ENCODE measurements at regions not wholly inside any gene's neighbourhood (a gene's known extent, or its start where the extent isn't known, plus 50 kb on each side); places are given as distances from the start of the nearest gene placed in this dataset.

- H3K9ac ChIP-seq (ENCODE audit: low read depth, low read length) = no peak overlapping the region
- H3K9me3 ChIP-seq (ENCODE audit: insufficient read depth, low read depth, low read length) = no peaks in the 10 kb centered on the region
- H3K27ac ChIP-seq (ENCODE audit: low read length) = no peak overlapping the region
- H3K27me3 ChIP-seq (ENCODE audit: insufficient read depth, low read length) = peaks cover 9% of the 10 kb centered on the region
- H3K36me3 ChIP-seq (ENCODE audit: insufficient read depth, low read depth, low read length) = no peaks in the 10 kb centered on the region
- H3K4me1 ChIP-seq (ENCODE audit: insufficient read depth, low read length) = no peaks in the 10 kb centered on the region
- no peak overlapping the region for H3K4me3 ChIP-seq (ENCODE audit: low read length)
Measured at GRCh38 chr1:37149296-37149695, 115.0 kb upstream of the GRIK3 start.

- Histone ChIP-seq H3K27me3 (ENCODE audit: insufficient read depth, low read length) (no peaks in the 10 kb centered on the region; the same call in 1 of the 2 replicates), H3K9me3 (ENCODE audit: insufficient read depth, low read depth, low read length) (no peaks in the 10 kb centered on the region), H3K27ac (ENCODE audit: low read length) (no peak overlapping the region), H3K36me3 (ENCODE audit: insufficient read depth, low read depth, low read length) (no peaks in the 10 kb centered on the region), H3K4me1 (ENCODE audit: insufficient read depth, low read length) (no peaks in the 10 kb centered on the region), H3K4me3 (ENCODE audit: low read length) (no peak overlapping the region), H3K9ac (ENCODE audit: low read depth, low read length) (no peak overlapping the region)
Measured at GRCh38 chr1:37150986-37151385, 116.7 kb upstream of the GRIK3 start.

DNA sequence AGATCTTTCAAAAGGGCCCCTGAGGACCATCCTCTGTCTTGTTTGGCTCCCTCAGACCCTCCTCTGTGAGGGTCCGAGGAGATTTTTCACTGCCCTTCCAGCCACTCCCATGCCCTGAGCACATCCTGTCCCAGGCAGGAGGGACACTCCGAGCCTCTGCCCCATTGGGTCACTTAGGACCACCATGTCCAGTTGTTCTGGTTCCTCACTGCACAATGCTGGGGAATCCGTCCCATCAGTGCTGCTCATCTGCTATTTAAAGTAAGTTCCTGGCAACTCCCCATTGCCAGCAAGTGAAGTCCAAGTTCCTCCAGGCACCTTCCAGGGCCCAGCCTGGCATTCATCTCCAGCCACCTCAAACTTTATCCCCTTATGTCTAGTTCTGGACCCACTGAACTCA, 117.5 kb upstream of the GRIK3 start:
- Histone ChIP-seq H3K9me3 (ENCODE audit: insufficient read depth, low read depth, low read length) (no peaks in the 10 kb centered on the region), H3K9ac (ENCODE audit: low read depth, low read length) (no peak overlapping the region), H3K27ac (ENCODE audit: low read length) (no peak overlapping the region), H3K36me3 (ENCODE audit: insufficient read depth, low read depth, low read length) (no peaks in the 10 kb centered on the region), H3K27me3 (ENCODE audit: insufficient read depth, low read length) (no peaks in the 10 kb centered on the region), H3K4me3 (ENCODE audit: low read length) (no peak overlapping the region), H3K4me1 (ENCODE audit: insufficient read depth, low read length) (no peaks in the 10 kb centered on the region)

GRCh38 chr1:37152491-37152890, 118.2 kb upstream of the GRIK3 start:
- H3K36me3 ChIP-seq (ENCODE audit: insufficient read depth, low read depth, low read length) = no peaks in the 10 kb centered on the region
- H3K4me1 ChIP-seq (ENCODE audit: insufficient read depth, low read length) = no peaks in the 10 kb centered on the region
- no peak overlapping the region for H3K27ac ChIP-seq (ENCODE audit: low read length)
- no peak overlapping the region for H3K4me3 ChIP-seq (ENCODE audit: low read length)
- no peaks in the 10 kb centered on the region for H3K9me3 ChIP-seq (ENCODE audit: insufficient read depth, low read depth, low read length)
- no peak overlapping the region for H3K9ac ChIP-seq (ENCODE audit: low read depth, low read length)
- H3K27me3 ChIP-seq (ENCODE audit: insufficient read depth, low read length) = no peaks in the 10 kb centered on the region

GRCh38 chr1:37153116-37154100, 119.1 kb upstream of the GRIK3 start:
- Histone ChIP-seq H3K27me3 (ENCODE audit: insufficient read depth, low read length) (no peaks in the 10 kb centered on the region), H3K27ac (ENCODE audit: low read length) (no peak overlapping the region), H3K36me3 (ENCODE audit: insufficient read depth, low read depth, low read length) (no peaks in the 10 kb centered on the region), H3K9me3 (ENCODE audit: insufficient read depth, low read depth, low read length) (no peaks in the 10 kb centered on the region), H3K4me1 (ENCODE audit: insufficient read depth, low read length) (no peaks in the 10 kb centered on the region), H3K4me3 (ENCODE audit: low read length) (no peak overlapping the region), H3K9ac (ENCODE audit: low read depth, low read length) (no peak overlapping the region)

- H3K27ac ChIP-seq (ENCODE audit: low read length) = no peak overlapping the region
Measured at GRCh38 chr1:37156646-37157045, 122.3 kb upstream of the GRIK3 start.

GRCh38 chr1:37157634-37158033, 123.3 kb upstream of the GRIK3 start:
- Histone ChIP-seq H3K9me3 (ENCODE audit: insufficient read depth, low read depth, low read length) (peaks cover 4% of the 10 kb centered on the region; the same call in 1 of the 2 replicates), H3K27me3 (ENCODE audit: insufficient read depth, low read length) (no peaks in the 10 kb centered on the region), H3K27ac (ENCODE audit: low read length) (no peak overlapping the region), H3K36me3 (ENCODE audit: insufficient read depth, low read depth, low read length) (no peaks in the 10 kb centered on the region), H3K4me3 (ENCODE audit: low read length) (no peak overlapping the region), H3K9ac (ENCODE audit: low read depth, low read length) (no peak overlapping the region), H3K4me1 (ENCODE audit: insufficient read depth, low read length) (no peaks in the 10 kb centered on the region)

More at GRCh38 chr1:37156646-37157045, 122.3 kb upstream of the GRIK3 start:
- no peak overlapping the region for H3K4me3 ChIP-seq (ENCODE audit: low read length)
- H3K9me3 ChIP-seq (ENCODE audit: insufficient read depth, low read depth, low read length) = no peaks in the 10 kb centered on the region
- no peaks in the 10 kb centered on the region for H3K36me3 ChIP-seq (ENCODE audit: insufficient read depth, low read depth, low read length)
- no peaks in the 10 kb centered on the region for H3K27me3 ChIP-seq (ENCODE audit: insufficient read depth, low read length)
- H3K4me1 ChIP-seq (ENCODE audit: insufficient read depth, low read length) = no peaks in the 10 kb centered on the region
- H3K9ac ChIP-seq (ENCODE audit: low read depth, low read length) = no peak overlapping the region

- no peaks in the 10 kb centered on the region for H3K4me1 ChIP-seq (ENCODE audit: insufficient read depth, low read length)
- no peak overlapping the region for H3K27ac ChIP-seq (ENCODE audit: low read length)
- H3K4me3 ChIP-seq (ENCODE audit: low read length) = no peak overlapping the region
- H3K27me3 ChIP-seq (ENCODE audit: insufficient read depth, low read length) = no peaks in the 10 kb centered on the region
- H3K9me3 ChIP-seq (ENCODE audit: insufficient read depth, low read depth, low read length) = peaks cover 4% of the 10 kb centered on the region; the same call in 1 of the 2 replicates
- no peak overlapping the region for H3K9ac ChIP-seq (ENCODE audit: low read depth, low read length)
- H3K36me3 ChIP-seq (ENCODE audit: insufficient read depth, low read depth, low read length) = no peaks in the 10 kb centered on the region
Measured at GRCh38 chr1:37158113-37158749, 123.9 kb upstream of the GRIK3 start.

DNA sequence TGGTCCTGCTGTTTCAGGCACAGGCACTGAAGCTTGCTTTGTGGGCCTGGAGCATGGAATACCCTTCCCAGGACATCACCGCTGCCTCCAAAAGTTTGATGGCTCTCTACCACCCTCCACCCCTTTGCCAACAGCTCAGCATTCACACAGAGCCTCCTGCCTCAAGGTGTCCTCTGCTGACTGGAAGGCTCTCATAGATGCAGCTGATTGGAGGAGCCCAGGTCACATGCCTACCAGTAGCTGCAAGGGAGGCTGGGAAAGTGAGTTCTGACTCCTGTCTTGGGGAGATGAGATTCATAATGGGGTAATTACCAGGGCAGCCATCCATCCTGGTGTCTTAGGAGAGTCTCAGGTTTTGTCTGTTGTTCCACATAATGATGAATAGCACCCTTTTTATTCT, 124.8 kb upstream of the GRIK3 start:
- Histone ChIP-seq H3K27ac (ENCODE audit: low read length) (no peak overlapping the region), H3K27me3 (ENCODE audit: insufficient read depth, low read length) (no peaks in the 10 kb centered on the region), H3K9ac (ENCODE audit: low read depth, low read length) (no peak overlapping the region), H3K4me1 (ENCODE audit: insufficient read depth, low read length) (no peaks in the 10 kb centered on the region), H3K4me3 (ENCODE audit: low read length) (no peak overlapping the region), H3K36me3 (ENCODE audit: insufficient read depth, low read depth, low read length) (no peaks in the 10 kb centered on the region), H3K9me3 (ENCODE audit: insufficient read depth, low read depth, low read length) (peaks cover 4% of the 10 kb centered on the region; the same call in 1 of the 2 replicates)

DNA sequence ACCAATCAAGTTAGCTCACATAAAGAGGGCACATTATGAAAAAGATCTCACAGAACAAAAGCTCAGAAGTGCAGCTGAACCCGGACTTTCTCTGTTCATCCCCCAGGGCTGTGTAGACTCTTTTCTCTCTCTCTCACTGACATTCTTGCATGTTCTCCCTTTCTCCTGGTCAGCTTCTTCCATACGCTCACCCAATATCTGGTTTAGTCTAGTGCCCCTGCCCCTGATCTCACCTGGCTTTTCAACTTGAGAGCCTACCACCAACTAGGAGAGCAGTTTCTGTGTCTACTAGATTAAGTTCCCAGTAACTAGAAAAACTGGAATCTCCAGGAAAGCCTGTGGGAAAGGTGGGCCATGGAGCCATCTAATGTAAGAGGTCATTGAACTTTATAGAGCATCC, 126.9 kb upstream of the GRIK3 start:
- H3K36me3 ChIP-seq (ENCODE audit: insufficient read depth, low read depth, low read length) = no peaks in the 10 kb centered on the region
- no peaks in the 10 kb centered on the region for H3K4me1 ChIP-seq (ENCODE audit: insufficient read depth, low read length)
- H3K9me3 ChIP-seq (ENCODE audit: insufficient read depth, low read depth, low read length) = peaks cover 4% of the 10 kb centered on the region; the same call in 1 of the 2 replicates
- no peak overlapping the region for H3K27ac ChIP-seq (ENCODE audit: low read length)
- no peak overlapping the region for H3K4me3 ChIP-seq (ENCODE audit: low read length)
- H3K9ac ChIP-seq (ENCODE audit: low read depth, low read length) = no peak overlapping the region
- no peaks in the 10 kb centered on the region for H3K27me3 ChIP-seq (ENCODE audit: insufficient read depth, low read length)

- Histone ChIP-seq H3K36me3 (ENCODE audit: insufficient read depth, low read depth, low read length) (no peaks in the 10 kb centered on the region), H3K9me3 (ENCODE audit: insufficient read depth, low read depth, low read length) (peaks cover 4% of the 10 kb centered on the region; the same call in 1 of the 2 replicates), H3K27ac (ENCODE audit: low read length) (no peak overlapping the region), H3K27me3 (ENCODE audit: insufficient read depth, low read length) (no peaks in the 10 kb centered on the region), H3K4me1 (ENCODE audit: insufficient read depth, low read length) (no peaks in the 10 kb centered on the region), H3K4me3 (ENCODE audit: low read length) (no peak overlapping the region), H3K9ac (ENCODE audit: low read depth, low read length) (no peak overlapping the region)
Measured at GRCh38 chr1:37162059-37162458, 127.7 kb upstream of the GRIK3 start.

- no peaks in the 10 kb centered on the region for H3K4me1 ChIP-seq (ENCODE audit: insufficient read depth, low read length)
- peaks cover 4% of the 10 kb centered on the region; the same call in 1 of the 2 replicates for H3K9me3 ChIP-seq (ENCODE audit: insufficient read depth, low read depth, low read length)
- no peak overlapping the region for H3K27ac ChIP-seq (ENCODE audit: low read length)
- H3K4me3 ChIP-seq (ENCODE audit: low read length) = no peak overlapping the region
- no peak overlapping the region for H3K9ac ChIP-seq (ENCODE audit: low read depth, low read length)
- no peaks in the 10 kb centered on the region for H3K36me3 ChIP-seq (ENCODE audit: insufficient read depth, low read depth, low read length)
- no peaks in the 10 kb centered on the region for H3K27me3 ChIP-seq (ENCODE audit: insufficient read depth, low read length)
Measured at GRCh38 chr1:37166005-37166404, 131.7 kb upstream of the GRIK3 start.

Measured in iPS-20b (cell line).